ENCODE measurements at regions not wholly inside any gene's neighbourhood (a gene's known extent, or its start where the extent isn't known, plus 50 kb on each side); places are given as distances from the start of the nearest gene placed in this dataset.

- Mint-ChIP-seq H3K9me3 (peaks cover 0 to 2% of the 10 kb centered on the region in 2 donors), H3K27ac (no peak overlapping the region)
- ATAC-seq, result no peak
Measured at GRCh38 chr2:186911551-186912085, 62.6 kb upstream of the ZSWIM2 start.

DNA sequence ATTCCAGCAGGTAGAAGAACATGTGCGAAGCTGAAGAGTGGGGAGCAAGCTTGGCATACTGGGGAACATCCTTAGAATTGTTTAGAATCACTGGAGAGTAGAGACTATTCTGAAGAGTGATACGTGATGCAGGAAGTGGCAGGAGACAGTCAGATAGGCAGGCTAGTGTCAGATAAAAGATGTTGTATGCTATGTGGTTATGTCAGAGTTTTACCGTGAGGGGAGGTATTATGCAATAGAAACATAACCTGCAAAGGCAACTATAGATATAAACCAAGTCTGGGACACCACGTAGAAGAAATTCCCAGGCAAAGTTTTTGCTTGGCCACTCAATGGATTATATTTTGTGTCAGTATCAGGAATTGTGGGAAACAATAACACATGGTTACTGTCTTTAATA is 62.0 kb upstream of the ZSWIM2 start:
- no peaks in the 10 kb centered on the region for H3K27me3 ChIP-seq (ENCODE audit: control insufficient read depth, insufficient read depth, low read length)
- no peak overlapping the region for H3K4me3 ChIP-seq (ENCODE audit: low read length)
- Mint-ChIP-seq H3K27me3 (ENCODE audit: low read depth in 2 of 2) (no peaks in the 10 kb centered on the region), H3K27ac (no peak overlapping the region), H3K4me3 (no peak overlapping the region), H3K4me1 (no peaks in the 10 kb centered on the region), H3K9me3 (peaks cover 0 to 2% of the 10 kb centered on the region in 2 donors), H3K36me3 (no peaks in the 10 kb centered on the region)
- intact Hi-C loops (cut with micrococcal nuclease), result no loop called here
- 60% methylated on average over 4 of the region's 4 CpGs for WGBS (ENCODE audit: insufficient coverage)
- H3K27ac ChIP-seq (ENCODE audit: low read length), result no peak overlapping the region
- H3K36me3 ChIP-seq (ENCODE audit: control insufficient read depth, insufficient read depth, low read length), result no peaks in the 10 kb centered on the region
- no peak for TF ChIP-seq CTCF (IDR thresholded peaks at IDR 0.05)
- ATAC-seq (no peak), DNase-seq (no peak)
- no peaks in the 10 kb centered on the region for H3K9me3 ChIP-seq (ENCODE audit: control insufficient read depth, insufficient read depth, low read length)
- H3K4me1 ChIP-seq (ENCODE audit: control insufficient read depth, insufficient read depth, low read length), result no peaks in the 10 kb centered on the region

More at GRCh38 chr2:186911551-186912085, 62.6 kb upstream of the ZSWIM2 start:
- Histone ChIP-seq H3K27me3 (ENCODE audit: control insufficient read depth, insufficient read depth, low read length) (no peaks in the 10 kb centered on the region), H3K4me3 (ENCODE audit: low read length) (no peak overlapping the region), H3K36me3 (ENCODE audit: control insufficient read depth, insufficient read depth, low read length) (no peaks in the 10 kb centered on the region), H3K9me3 (ENCODE audit: control insufficient read depth, insufficient read depth, low read length) (no peaks in the 10 kb centered on the region), H3K27ac (ENCODE audit: low read length) (no peak overlapping the region), H3K4me1 (ENCODE audit: control insufficient read depth, insufficient read depth, low read length) (no peaks in the 10 kb centered on the region)
- WGBS (ENCODE audit: insufficient coverage), result 76% methylated on average over 6 of the region's 8 CpGs
- no peaks in the 10 kb centered on the region for H3K27me3 Mint-ChIP-seq (ENCODE audit: low read depth in 2 of 2)
- H3K4me3 Mint-ChIP-seq, result no peak overlapping the region
- intact Hi-C loops (cut with micrococcal nuclease), result no loop called here
- TF ChIP-seq CTCF (IDR thresholded peaks at IDR 0.05), result no peak
- no peaks in the 10 kb centered on the region for H3K36me3 Mint-ChIP-seq
- no peak for DNase-seq
- no peaks in the 10 kb centered on the region for H3K4me1 Mint-ChIP-seq

DNA sequence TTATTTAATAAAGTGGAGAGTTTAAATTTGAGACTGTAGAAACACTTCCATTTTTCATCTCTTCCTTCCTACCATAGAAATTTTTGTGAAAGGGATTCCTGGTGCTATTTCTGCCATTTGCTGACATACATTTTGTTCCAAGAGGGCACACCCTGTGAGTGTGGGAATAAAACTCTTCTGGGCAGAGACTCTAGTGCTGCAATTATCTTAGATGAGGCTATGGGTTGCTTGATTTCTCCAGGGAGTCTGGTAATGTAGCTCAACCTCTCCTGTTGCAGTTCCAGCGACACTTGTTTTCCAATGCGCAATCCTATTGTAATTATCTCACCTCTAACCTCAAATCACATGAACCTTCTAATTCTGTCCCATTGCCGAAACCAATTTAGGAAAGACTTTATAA is 60.1 kb upstream of the ZSWIM2 start:
- ATAC-seq (no peak), DNase-seq (no peak)
- no peaks in the 10 kb centered on the region for H3K9me3 ChIP-seq (ENCODE audit: control insufficient read depth, insufficient read depth, low read length)
- intact Hi-C loops (cut with micrococcal nuclease), result no loop called here
- H3K27ac ChIP-seq (ENCODE audit: low read length), result no peak overlapping the region
- no CpG with 5 or more reads among the region's 3 CpGs for WGBS (ENCODE audit: insufficient coverage)
- Mint-ChIP-seq H3K27ac (no peak overlapping the region), H3K27me3 (ENCODE audit: low read depth in 2 of 2) (no peaks in the 10 kb centered on the region), H3K36me3 (no peaks in the 10 kb centered on the region), H3K4me3 (no peak overlapping the region), H3K9me3 (peaks cover 0 to 2% of the 10 kb centered on the region in 2 donors), H3K4me1 (no peaks in the 10 kb centered on the region)
- H3K4me3 ChIP-seq (ENCODE audit: low read length), result no peak overlapping the region
- H3K4me1 ChIP-seq (ENCODE audit: control insufficient read depth, insufficient read depth, low read length), result no peaks in the 10 kb centered on the region
- TF ChIP-seq CTCF (IDR thresholded peaks at IDR 0.05), result no peak
- no peaks in the 10 kb centered on the region for H3K36me3 ChIP-seq (ENCODE audit: control insufficient read depth, insufficient read depth, low read length)
- no peaks in the 10 kb centered on the region for H3K27me3 ChIP-seq (ENCODE audit: control insufficient read depth, insufficient read depth, low read length)

DNA sequence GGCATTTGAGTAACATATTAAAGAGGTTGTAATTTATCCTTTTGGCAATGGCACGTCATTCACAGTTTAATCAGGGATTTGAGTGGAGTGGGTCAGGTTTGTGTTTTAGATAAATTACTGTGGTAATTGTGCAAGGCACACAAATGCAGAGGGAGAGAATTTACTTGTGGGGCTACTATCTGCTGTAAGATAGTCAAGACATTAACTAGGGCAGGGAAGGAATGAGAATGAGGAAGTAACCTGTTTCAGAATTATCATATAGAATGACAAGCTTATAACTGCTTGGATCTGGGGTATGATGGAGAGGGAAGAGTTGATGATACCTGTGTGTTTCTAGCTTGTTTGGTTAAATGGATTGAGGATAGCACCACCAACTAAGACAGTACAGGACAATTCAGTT is 58.9 kb upstream of the ZSWIM2 start:
- H3K4me1 ChIP-seq (ENCODE audit: control insufficient read depth, insufficient read depth, low read length), result no peaks in the 10 kb centered on the region
- H3K27ac ChIP-seq (ENCODE audit: low read length), result no peak overlapping the region
- no peaks in the 10 kb centered on the region for H3K36me3 ChIP-seq (ENCODE audit: control insufficient read depth, insufficient read depth, low read length)
- no peaks in the 10 kb centered on the region for H3K9me3 ChIP-seq (ENCODE audit: control insufficient read depth, insufficient read depth, low read length)
- no peaks in the 10 kb centered on the region for H3K27me3 Mint-ChIP-seq (ENCODE audit: low read depth in 2 of 2)
- no peak overlapping the region for H3K4me3 Mint-ChIP-seq
- H3K27me3 ChIP-seq (ENCODE audit: control insufficient read depth, insufficient read depth, low read length), result no peaks in the 10 kb centered on the region
- H3K4me1 Mint-ChIP-seq, result no peaks in the 10 kb centered on the region
- ATAC-seq (no peak), DNase-seq (no peak)
- no peak overlapping the region for H3K4me3 ChIP-seq (ENCODE audit: low read length)
- TF ChIP-seq CTCF (IDR thresholded peaks at IDR 0.05), result no peak
- H3K9me3 Mint-ChIP-seq, result no peaks in the 10 kb centered on the region
- 92% methylated on average over 1 of the region's 1 CpG for WGBS (ENCODE audit: insufficient coverage)
- no peak overlapping the region for H3K27ac Mint-ChIP-seq
- H3K36me3 Mint-ChIP-seq, result no peaks in the 10 kb centered on the region
- intact Hi-C loops (cut with micrococcal nuclease), result no loop called here

All from natural killer cell (primary cell).